Neural cell (in vitro differentiated cells): ENCODE measurements at regions not wholly inside any gene's neighbourhood (a gene's known extent, or its start where the extent isn't known, plus 50 kb on each side); places are given as distances from the start of the nearest gene placed in this dataset.

Experiments used
- H2AFZ ChIP-seq: fragments of 200-600, 300-800 bp; sonication (generic), shearing (Covaris generic); 2 replicates; pipeline ENCODE4 v1.6.0; 2014; ENCODE audit warnings: low read depth, mild to moderate bottlenecking, antibody characterized with exemption, low read length, moderate library complexity
- H3F3A ChIP-seq: fragments of 200-600 bp; shearing (Covaris generic); 2 replicates; pipeline ENCODE4 v1.6.1; 2016; ENCODE audit warnings: mild to moderate bottlenecking, moderate library complexity, mixed read lengths, antibody characterized with exemption, low read length; ENCODE audit not compliant: insufficient read depth, poor library complexity, severe bottlenecking
- H3K27ac ChIP-seq: fragments of 200-600, 300-800 bp; sonication (generic), shearing (Covaris generic); 2 replicates; pipeline ENCODE4 v1.5.1; 2014; ENCODE audit warnings: mild to moderate bottlenecking, low read length, moderate library complexity
- H3K27me3 ChIP-seq: fragments of 300-800, 200-600 bp; sonication (generic), shearing (Covaris generic); 2 replicates; pipeline ENCODE4 v1.6.0; 2014; ENCODE audit warnings: mild to moderate bottlenecking, low read depth, low read length, moderate library complexity; ENCODE audit not compliant: insufficient read depth
- H3K36me3 ChIP-seq: fragments of 300-800, 200-600 bp; sonication (generic), shearing (Covaris generic); 2 replicates; pipeline ENCODE4 v1.5.1; 2014; ENCODE audit warnings: mild to moderate bottlenecking, antibody characterized with exemption, low read length, moderate library complexity; ENCODE audit not compliant: insufficient read depth
- H3K4me2 ChIP-seq: fragments of 300-800, 200-600 bp; sonication (generic), shearing (Covaris generic); 2 replicates; pipeline ENCODE4 v1.6.0; 2014; ENCODE audit warnings: mild to moderate bottlenecking, low read length
- H3K4me3 ChIP-seq: fragments of 300-800, 200-600 bp; sonication (generic), shearing (Covaris generic); 2 replicates; pipeline ENCODE4 v1.5.1; 2014; ENCODE audit warnings: mild to moderate bottlenecking, low read length, moderate library complexity
- H3K79me2 ChIP-seq: fragments of 200-600 bp; shearing (Covaris generic); replicated peaks from 2 replicates; pipeline ENCODE4 v1.6.0; 2014; ENCODE audit warnings: mild to moderate bottlenecking, low read length, moderate library complexity; ENCODE audit not compliant: insufficient read depth
- H3K9ac ChIP-seq: fragments of 300-800, 200-600 bp; sonication (generic), shearing (Covaris generic); 2 replicates; pipeline ENCODE4 v1.6.1; 2016; ENCODE audit warnings: mild to moderate bottlenecking, low read length, mixed read lengths
- H3K9me2 ChIP-seq: fragments of 200-600 bp; shearing (Covaris generic); 2 replicates; pipeline ENCODE4 v1.6.1; 2016; ENCODE audit warnings: mild to moderate bottlenecking, low read length, mixed read lengths; ENCODE audit not compliant: insufficient read depth
- H3K9me3 ChIP-seq: fragments of 200-600, 300-800 bp; sonication (generic), shearing (Covaris generic); 2 replicates; pipeline ENCODE4 v1.6.1; 2016; ENCODE audit warnings: mild to moderate bottlenecking, mixed run types, low read length, moderate library complexity, mixed read lengths
- H4K20me1 ChIP-seq: fragments of 200-600 bp; shearing (Covaris generic); 2 replicates; pipeline ENCODE4 v1.6.1; 2016; ENCODE audit warnings: mild to moderate bottlenecking, mixed run types; ENCODE audit not compliant: insufficient read depth
- CTCF ChIP-seq: fragments of 450-650 bp; IDR thresholded peaks from 2 replicates; pipeline ENCODE4 v1.5.1; 2014; ENCODE audit warnings: antibody characterized with exemption, mild to moderate bottlenecking, moderate library complexity; ENCODE audit not compliant: poor library complexity, severe bottlenecking
- EP300 ChIP-seq: fragments of 450-650 bp; conservative IDR thresholded peaks from 2 replicates; pipeline ENCODE4 v1.6.1; 2014; ENCODE audit warnings: antibody characterized with exemption, mild to moderate bottlenecking, moderate library complexity; ENCODE audit not compliant: poor library complexity, severe bottlenecking
- EZH2 ChIP-seq: fragments of 200-600, 300-800 bp; shearing (Covaris generic), sonication (generic); IDR thresholded peaks from 2 replicates; pipeline ENCODE4 v1.6.1; 2014; ENCODE audit warnings: antibody characterized with exemption, low read length, borderline replicate concordance, mild to moderate bottlenecking; ENCODE audit not compliant: insufficient read depth, poor library complexity, severe bottlenecking
- MXI1 ChIP-seq: fragments of 450-650 bp; conservative IDR thresholded peaks from 2 replicates; pipeline ENCODE4 v1.6.1; 2014; ENCODE audit warnings: antibody characterized with exemption, mild to moderate bottlenecking; ENCODE audit not compliant: poor library complexity, severe bottlenecking
- POLR2AphosphoS5 ChIP-seq: IDR thresholded peaks from 2 replicates; pipeline ENCODE4 v1.6.1; 2012
- RAD21 ChIP-seq: fragments of 450-650 bp; conservative IDR thresholded peaks from 2 replicates; pipeline ENCODE4 v1.6.1; 2014; ENCODE audit warnings: antibody characterized with exemption, mild to moderate bottlenecking, moderate library complexity
- REST ChIP-seq: IDR thresholded peaks from 2 replicates; pipeline ENCODE4 v1.6.1; 2012; ENCODE audit warnings: borderline replicate concordance
- SMC3 ChIP-seq: fragments of 450-650 bp; conservative IDR thresholded peaks from 2 replicates; pipeline ENCODE4 v1.6.1; 2014; ENCODE audit warnings: antibody characterized with exemption, mild to moderate bottlenecking, moderate library complexity; ENCODE audit not compliant: poor library complexity
- TAF1 ChIP-seq: IDR thresholded peaks from 2 replicates; pipeline ENCODE4 v1.6.1; 2012; ENCODE audit warnings: low read depth

DNA sequence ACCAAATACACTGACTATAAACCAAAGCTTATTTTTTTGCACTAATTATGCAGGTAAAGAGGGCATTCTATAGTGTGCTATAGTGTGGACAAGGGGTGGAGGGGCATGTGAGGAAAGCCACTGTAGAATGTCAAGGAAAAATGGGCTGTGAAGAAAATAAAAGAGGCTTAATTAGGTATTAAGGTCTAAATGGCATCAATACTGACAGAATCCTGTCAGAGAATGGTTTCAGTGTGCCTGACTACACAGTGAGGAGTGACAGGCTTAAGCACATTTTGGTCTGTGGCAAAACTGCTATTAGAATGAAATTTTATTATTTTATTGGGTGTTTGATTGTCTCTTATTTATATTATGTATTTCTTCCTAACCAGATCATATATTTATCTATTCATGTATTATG lies 787.6 kb upstream of the CELF4 start:
- H3K4me3 ChIP-seq = no peak overlapping the region
- no peaks in the 10 kb centered on the region for H3K27me3 ChIP-seq
- no peak overlapping the region for H3K9ac ChIP-seq
- no peaks in the 10 kb centered on the region for H3K9me2 ChIP-seq
- no peaks in the 10 kb centered on the region for H3K9me3 ChIP-seq
- peak overlapping the region; percentile 29 for H3K4me2 ChIP-seq
- H3F3A ChIP-seq = no peaks in the 10 kb centered on the region
- H4K20me1 ChIP-seq = no peaks in the 10 kb centered on the region
- H2AFZ ChIP-seq = no peak overlapping the region
- H3K36me3 ChIP-seq = no peaks in the 10 kb centered on the region
- no peaks in the 10 kb centered on the region for H3K79me2 ChIP-seq
- TF ChIP-seq EZH2 (no peak), EP300 (peak; percentile 92), POLR2AphosphoS5 (peak; percentile 54)
- H3K27ac ChIP-seq = peak overlapping the region; percentile 23

DNA sequence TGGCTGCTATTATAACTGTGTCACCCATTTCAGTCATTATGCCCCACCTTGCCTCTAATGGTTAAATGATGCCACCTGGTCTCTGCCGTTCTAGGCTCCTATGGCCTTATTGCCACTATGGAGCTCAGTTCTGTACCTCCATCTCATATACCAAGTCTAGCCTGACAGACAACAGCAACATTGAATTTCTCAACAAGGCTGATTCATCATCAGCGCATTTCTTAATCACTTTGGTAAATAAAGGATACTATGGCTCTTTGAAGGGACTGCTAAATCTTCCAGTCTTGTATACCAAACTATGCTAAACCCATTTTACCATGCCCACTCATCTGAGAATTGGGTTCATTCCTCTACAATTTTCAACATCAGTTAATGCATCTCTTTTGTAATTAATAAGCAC lies 784.5 kb upstream of the CELF4 start:
- Histone ChIP-seq H3K4me2 (no peak overlapping the region), H4K20me1 (no peaks in the 10 kb centered on the region), H3K9me3 (no peaks in the 10 kb centered on the region), H3K27me3 (no peaks in the 10 kb centered on the region), H3K79me2 (no peaks in the 10 kb centered on the region), H3K4me3 (no peak overlapping the region), H3K36me3 (no peaks in the 10 kb centered on the region), H3K9ac (no peak overlapping the region), H3K9me2 (no peaks in the 10 kb centered on the region), H2AFZ (no peak overlapping the region), H3F3A (no peaks in the 10 kb centered on the region), H3K27ac (no peak overlapping the region)
- TF ChIP-seq POLR2AphosphoS5 (no peak), TAF1 (no peak)

DNA sequence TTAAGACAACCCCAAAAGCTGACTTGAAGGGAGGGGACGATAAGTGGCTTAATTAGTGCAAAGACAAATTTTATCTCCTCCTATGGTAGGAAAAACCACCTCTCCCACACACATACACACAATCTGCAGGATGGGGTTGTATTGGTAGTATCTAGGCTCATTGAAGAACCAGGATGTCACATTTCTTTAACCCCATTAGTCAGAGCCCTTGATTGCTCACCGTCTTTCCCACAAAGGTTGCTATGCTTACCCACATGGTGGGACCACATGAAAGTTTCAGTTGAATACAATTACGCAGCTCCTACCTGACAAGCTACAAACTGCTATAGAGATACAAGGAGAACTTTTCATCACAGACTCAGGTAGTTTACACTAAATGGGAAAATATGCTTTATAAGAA lies 765.0 kb upstream of the CELF4 start:
- H2AFZ ChIP-seq = no peak overlapping the region
- H3K27ac ChIP-seq = no peak overlapping the region
- H3K4me2 ChIP-seq = no peak overlapping the region
- no peaks in the 10 kb centered on the region for H3K79me2 ChIP-seq
- H3K9ac ChIP-seq = no peak overlapping the region
- no peaks in the 10 kb centered on the region for H3K9me3 ChIP-seq
- no peaks in the 10 kb centered on the region for H3K9me2 ChIP-seq
- H3K27me3 ChIP-seq = no peaks in the 10 kb centered on the region
- H3K4me3 ChIP-seq = no peak overlapping the region
- no peaks in the 10 kb centered on the region for H3F3A ChIP-seq
- H4K20me1 ChIP-seq = no peaks in the 10 kb centered on the region
- TF ChIP-seq POLR2AphosphoS5 = no peak
- no peak for TF ChIP-seq EP300
- TF ChIP-seq RAD21 = no peak
- no peak for TF ChIP-seq SMC3
- TF ChIP-seq CTCF = no peak
- no peak for TF ChIP-seq TAF1
- no peak for TF ChIP-seq REST
- TF ChIP-seq EZH2 = no peak
- no peak for TF ChIP-seq MXI1
- no peaks in the 10 kb centered on the region for H3K36me3 ChIP-seq
